Prostate gland (tissue), 2 donors: ENCODE measurements at regions not wholly inside any gene's neighbourhood (a gene's known extent, or its start where the extent isn't known, plus 50 kb on each side); places are given as distances from the start of the nearest gene placed in this dataset.

Source experiments
- POLR2A ChIP-seq: fragments of 450-650 bp; IDR thresholded peaks from one replicate; pipeline ENCODE4 v1.6.1; 2016; ENCODE audit warnings: antibody characterized with exemption, mild to moderate bottlenecking
- TF ChIP-seq, protein P1 (sequence below), 4 experiments: fragments of 200-600 bp in 2 of 4; fragments of 450-650 bp in 2 of 4; sonication (generic) in 2 of 4; IDR thresholded peaks; 1 replicate in 3 of 4; 2 replicates in 1 of 4; pipeline ENCODE4 v1.5.1; 2016 to 2019; ENCODE audit warnings: antibody characterized with exemption in 4 of 4, mild to moderate bottlenecking in 2 of 4, moderate library complexity in 2 of 4

DNA sequence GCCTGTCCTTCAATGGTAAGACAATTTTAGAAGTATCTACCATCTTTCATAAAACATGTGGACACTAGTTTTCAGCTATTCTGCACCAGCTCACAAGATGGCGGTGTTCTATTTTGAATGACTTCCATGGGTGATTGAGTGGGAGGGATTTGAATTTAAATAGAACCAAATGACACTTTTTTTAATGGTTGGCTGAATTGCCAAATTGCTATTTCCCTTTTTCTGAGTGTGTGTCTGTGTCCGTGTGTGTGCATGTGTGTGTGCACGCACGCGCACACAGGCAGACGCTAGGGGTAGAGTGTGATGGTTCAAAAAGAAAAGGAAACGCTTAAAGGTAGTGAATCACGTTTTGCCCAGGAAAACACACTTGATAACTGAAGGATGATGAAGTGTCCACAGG, 362.6 kb downstream of the DAD1 start:
- TF ChIP-seq, protein P1, sequence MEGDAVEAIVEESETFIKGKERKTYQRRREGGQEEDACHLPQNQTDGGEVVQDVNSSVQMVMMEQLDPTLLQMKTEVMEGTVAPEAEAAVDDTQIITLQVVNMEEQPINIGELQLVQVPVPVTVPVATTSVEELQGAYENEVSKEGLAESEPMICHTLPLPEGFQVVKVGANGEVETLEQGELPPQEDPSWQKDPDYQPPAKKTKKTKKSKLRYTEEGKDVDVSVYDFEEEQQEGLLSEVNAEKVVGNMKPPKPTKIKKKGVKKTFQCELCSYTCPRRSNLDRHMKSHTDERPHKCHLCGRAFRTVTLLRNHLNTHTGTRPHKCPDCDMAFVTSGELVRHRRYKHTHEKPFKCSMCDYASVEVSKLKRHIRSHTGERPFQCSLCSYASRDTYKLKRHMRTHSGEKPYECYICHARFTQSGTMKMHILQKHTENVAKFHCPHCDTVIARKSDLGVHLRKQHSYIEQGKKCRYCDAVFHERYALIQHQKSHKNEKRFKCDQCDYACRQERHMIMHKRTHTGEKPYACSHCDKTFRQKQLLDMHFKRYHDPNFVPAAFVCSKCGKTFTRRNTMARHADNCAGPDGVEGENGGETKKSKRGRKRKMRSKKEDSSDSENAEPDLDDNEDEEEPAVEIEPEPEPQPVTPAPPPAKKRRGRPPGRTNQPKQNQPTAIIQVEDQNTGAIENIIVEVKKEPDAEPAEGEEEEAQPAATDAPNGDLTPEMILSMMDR (IDR thresholded peaks at IDR 0.05), result no peak
- TF ChIP-seq POLR2A, result no peak
